Sigmoid colon (tissue), 6 donors: ENCODE measurements at regions not wholly inside any gene's neighbourhood (a gene's known extent, or its start where the extent isn't known, plus 50 kb on each side); places are given as distances from the start of the nearest gene placed in this dataset.

Experiments used
- DNase-seq: peaks from one replicate; pipeline ENCODE4 v3.0.0-alpha.2; 2019
- H3K27ac ChIP-seq, 4 donors: fragments of 200-600 bp; sonication (generic); one replicate each; pipeline ENCODE4 v1.5.1; 2016 to 2019; ENCODE audit warnings: mild to moderate bottlenecking in 1 of 4
- H3K27me3 ChIP-seq, 3 donors: fragments of 200-600 bp; sonication (generic); one replicate each; pipeline ENCODE4 v1.5.1; 2019; ENCODE audit warnings: mild to moderate bottlenecking in 1 of 3
- H3K36me3 ChIP-seq, 4 donors: fragments of 200-600 bp; sonication (generic); one replicate each; pipeline ENCODE4 v1.5.1; 2016 to 2019
- H3K4me1 ChIP-seq, 4 donors: fragments of 200-600 bp; sonication (generic); one replicate each; pipeline ENCODE4 v1.5.1; 2017 to 2019
- H3K4me3 ChIP-seq, 4 donors: fragments of 200-600 bp; sonication (generic); one replicate each; pipeline ENCODE4 v1.5.1; 2017 to 2019; ENCODE audit warnings: mild to moderate bottlenecking in 2 of 4, moderate library complexity in 1 of 4
- H3K9me3 ChIP-seq, 4 donors: fragments of 200-600 bp in 3 of 4; sonication (generic) in 3 of 4; one replicate each; pipeline versions ENCODE4 v1.5.1 to v1.6.1; 2013 to 2019
- EP300 ChIP-seq, 4 donors: sonication (generic); formaldehyde crosslinking; IDR thresholded peaks; one replicate each; pipeline ENCODE4 v1.6.1; 2017; ENCODE audit warnings: antibody characterized with exemption in 4 of 4
- POLR2A ChIP-seq, 2 donors: fragments of 450-650 bp; IDR thresholded peaks; one replicate each; pipeline ENCODE4 v1.6.1; 2016; ENCODE audit warnings: antibody characterized with exemption in 2 of 2, mild to moderate bottlenecking in 2 of 2, moderate library complexity in 2 of 2
- POLR2AphosphoS5 ChIP-seq, 4 donors: sonication (generic); formaldehyde crosslinking; IDR thresholded peaks; one replicate each; pipeline ENCODE4 v1.6.1; 2017; ENCODE audit warnings: antibody characterized with exemption in 4 of 4
- WGBS, 2 donors: extraction: QIAGEN DNeasy Blood & Tissue Kit; methylation state at CpG; one replicate each; pipeline ENCODE4 v1.1.7; 2013; 5-methylcytosine and 5-hydroxymethylcytosine counted together
- intact Hi-C: fragments of 100-400 bp; cut with DNase I; formaldehyde crosslinking; loops from one replicate; pipeline ENCODE4 v1.15.1; 2023
- TF ChIP-seq, protein P1 (sequence below), 4 experiments: fragments of 450-650 bp in 3 of 4; fragments of 200-600 bp in 1 of 4; IDR thresholded peaks; one replicate each; pipeline ENCODE4 v1.5.1; 2016 to 2019; ENCODE audit warnings: antibody characterized with exemption in 4 of 4, mild to moderate bottlenecking in 3 of 4, moderate library complexity in 2 of 4
- donor health status: healthy with polysubstance abuse.
- donor health status: healthy.

DNA sequence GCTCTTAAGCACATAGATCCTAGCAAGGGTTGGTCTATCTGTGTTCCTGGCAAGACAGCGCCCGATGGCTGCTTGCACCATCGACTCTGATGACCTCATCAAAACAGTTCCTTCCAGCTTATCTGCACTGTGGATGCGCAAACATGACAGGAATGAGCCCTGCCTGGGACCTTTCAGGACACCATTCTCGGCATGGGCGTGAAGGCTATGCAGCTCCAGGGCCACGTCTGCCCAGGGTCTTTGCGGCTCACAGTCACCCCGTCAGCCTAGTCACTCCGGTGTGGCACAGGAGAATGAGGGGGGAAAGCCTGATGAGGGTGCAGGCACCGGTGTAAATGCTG is 147.8 kb upstream of the TWIST2 start:
- WGBS, 2 donors: 43 to 66% methylated on average over 11 of the region's 11 CpGs
- intact Hi-C loops: no loop called here
- Histone ChIP-seq H3K36me3 (no peaks in the 10 kb centered on the region), H3K27ac (peak overlapping the region in 2 of 4 donors; percentile 57 to 67), H3K27me3 (no peaks in the 10 kb centered on the region), H3K9me3 (no peaks in the 10 kb centered on the region), H3K4me3 (no peak overlapping the region), H3K4me1 (peaks cover 0 to 69% (median 52%) of the 10 kb centered on the region in 4 donors)
- no peak for TF ChIP-seq POLR2A (IDR thresholded peaks at IDR 0.05)
- peak in 3 of 4 donors; percentile 23 to 40 (median 36) for TF ChIP-seq POLR2AphosphoS5 (IDR thresholded peaks at IDR 0.05)
- peak in 1 of 4 donors; percentile 25 for TF ChIP-seq EP300 (IDR thresholded peaks at IDR 0.05)
- no peak for DNase-seq

DNA sequence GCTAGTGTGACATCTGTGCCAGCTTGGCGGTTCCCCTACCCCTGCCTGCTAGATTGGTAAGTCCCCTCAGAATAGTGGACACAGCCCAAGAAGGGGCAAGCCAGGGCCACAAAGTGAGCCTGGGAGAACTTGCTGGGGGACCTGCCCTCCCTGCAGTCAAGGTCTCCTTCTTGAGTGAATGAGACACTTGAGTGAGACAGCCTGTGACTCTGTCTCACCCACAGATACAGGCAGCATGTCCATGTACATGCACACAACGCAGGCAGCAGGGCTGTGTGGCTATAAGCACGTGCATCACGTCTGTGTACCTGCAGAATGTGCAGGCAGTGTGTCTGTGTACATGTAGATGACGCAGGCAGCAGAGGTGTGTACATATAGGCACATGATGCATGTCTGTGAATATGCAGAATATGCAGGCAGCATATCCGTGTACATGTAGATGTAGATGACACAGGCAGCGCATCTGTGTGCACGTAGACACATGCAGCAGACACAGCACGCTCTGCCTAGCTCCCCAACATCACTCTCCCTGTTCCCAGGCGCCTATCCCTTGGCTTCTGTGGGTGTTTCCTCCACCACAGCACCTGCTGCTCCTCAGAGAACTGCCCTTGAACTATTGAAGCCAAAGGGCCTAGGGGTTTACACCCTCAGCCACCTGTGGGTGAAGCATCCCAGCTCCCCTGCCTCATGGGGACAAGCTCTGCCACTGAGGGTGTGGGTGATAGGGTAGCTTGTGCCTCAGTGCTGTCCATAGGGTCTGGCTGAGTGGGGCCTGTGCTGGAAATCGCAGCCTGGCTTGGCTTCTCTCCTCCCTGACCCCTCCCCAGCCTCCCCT is 147.2 kb upstream of the TWIST2 start:
- no peak overlapping the region for H3K4me3 ChIP-seq
- no peaks in the 10 kb centered on the region for H3K36me3 ChIP-seq
- DNase-seq: no peak
- no peaks in the 10 kb centered on the region for H3K27me3 ChIP-seq
- no peaks in the 10 kb centered on the region for H3K9me3 ChIP-seq
- H3K27ac ChIP-seq: peak overlapping the region in 2 of 4 donors; percentile 57 to 67
- intact Hi-C loops: no loop called here
- TF ChIP-seq, protein P1, sequence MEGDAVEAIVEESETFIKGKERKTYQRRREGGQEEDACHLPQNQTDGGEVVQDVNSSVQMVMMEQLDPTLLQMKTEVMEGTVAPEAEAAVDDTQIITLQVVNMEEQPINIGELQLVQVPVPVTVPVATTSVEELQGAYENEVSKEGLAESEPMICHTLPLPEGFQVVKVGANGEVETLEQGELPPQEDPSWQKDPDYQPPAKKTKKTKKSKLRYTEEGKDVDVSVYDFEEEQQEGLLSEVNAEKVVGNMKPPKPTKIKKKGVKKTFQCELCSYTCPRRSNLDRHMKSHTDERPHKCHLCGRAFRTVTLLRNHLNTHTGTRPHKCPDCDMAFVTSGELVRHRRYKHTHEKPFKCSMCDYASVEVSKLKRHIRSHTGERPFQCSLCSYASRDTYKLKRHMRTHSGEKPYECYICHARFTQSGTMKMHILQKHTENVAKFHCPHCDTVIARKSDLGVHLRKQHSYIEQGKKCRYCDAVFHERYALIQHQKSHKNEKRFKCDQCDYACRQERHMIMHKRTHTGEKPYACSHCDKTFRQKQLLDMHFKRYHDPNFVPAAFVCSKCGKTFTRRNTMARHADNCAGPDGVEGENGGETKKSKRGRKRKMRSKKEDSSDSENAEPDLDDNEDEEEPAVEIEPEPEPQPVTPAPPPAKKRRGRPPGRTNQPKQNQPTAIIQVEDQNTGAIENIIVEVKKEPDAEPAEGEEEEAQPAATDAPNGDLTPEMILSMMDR (IDR thresholded peaks at IDR 0.05): no peak
- no peak for TF ChIP-seq POLR2AphosphoS5 (IDR thresholded peaks at IDR 0.05)
- no peak for TF ChIP-seq EP300 (IDR thresholded peaks at IDR 0.05)
- no peak for TF ChIP-seq POLR2A (IDR thresholded peaks at IDR 0.05)
- H3K4me1 ChIP-seq: peaks cover 0 to 62% (median 46%) of the 10 kb centered on the region in 4 donors
- 69 to 87% methylated on average over 11 of the region's 11 CpGs for WGBS, 2 donors

DNA sequence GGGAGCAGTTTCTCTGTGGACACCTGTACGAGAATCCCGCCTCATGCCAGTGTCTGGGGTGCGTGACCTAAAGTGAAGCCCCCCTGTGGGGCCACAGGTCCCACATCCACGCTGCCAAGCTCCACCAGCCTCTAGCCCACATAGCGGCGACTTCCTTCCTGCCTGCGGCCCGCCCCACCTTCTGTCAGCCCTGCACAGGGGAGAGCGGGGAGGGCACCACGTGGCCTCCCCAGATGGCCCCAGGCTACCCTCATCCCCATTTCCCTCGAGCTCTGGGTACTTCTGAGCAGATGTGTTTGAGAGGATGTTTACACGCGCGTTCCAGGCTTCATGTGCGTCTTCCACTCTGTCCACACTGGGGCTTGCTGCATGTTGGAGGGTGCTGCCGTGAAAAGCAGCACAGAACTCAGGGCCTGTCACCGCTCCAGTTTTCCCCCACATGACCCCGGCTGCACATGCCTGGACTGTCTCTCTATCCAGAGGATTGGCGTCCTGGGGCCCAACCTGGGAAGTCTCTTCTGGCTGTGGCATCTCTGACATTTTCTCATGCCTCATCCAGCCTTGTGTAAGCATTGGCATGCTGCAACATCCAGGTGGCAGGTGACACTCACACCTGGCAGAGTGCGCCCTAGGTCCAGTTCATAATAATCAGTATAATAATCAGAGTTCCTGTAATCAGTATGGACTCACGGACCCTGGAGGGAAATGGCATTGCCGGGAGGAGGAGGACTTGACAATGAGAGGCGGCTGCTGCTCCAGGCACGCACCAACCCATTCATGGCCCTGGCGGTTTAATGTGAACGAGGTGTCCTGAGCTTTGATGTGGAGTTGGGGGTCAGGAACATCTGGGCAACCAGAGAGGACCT is 146.3 kb upstream of the TWIST2 start:
- Histone ChIP-seq H3K4me1 (peaks cover 0 to 56% (median 40%) of the 10 kb centered on the region in 4 donors), H3K4me3 (no peak overlapping the region), H3K27ac (peak overlapping the region in 2 of 4 donors; percentile 57 to 67), H3K9me3 (no peaks in the 10 kb centered on the region), H3K27me3 (no peaks in the 10 kb centered on the region), H3K36me3 (no peaks in the 10 kb centered on the region)
- peak; percentile 41 for DNase-seq
- 72 to 75% methylated on average over 26 of the region's 26 CpGs for WGBS, 2 donors
- TF ChIP-seq POLR2AphosphoS5 (IDR thresholded peaks at IDR 0.05) (peak in 3 of 4 donors; percentile 56 to 69 (median 58)), EP300 (IDR thresholded peaks at IDR 0.05) (peak in 2 of 4 donors; percentile 7 to 43)
- TF ChIP-seq, protein P1 (IDR thresholded peaks at IDR 0.05): no peak
- intact Hi-C loops: no loop called here

DNA sequence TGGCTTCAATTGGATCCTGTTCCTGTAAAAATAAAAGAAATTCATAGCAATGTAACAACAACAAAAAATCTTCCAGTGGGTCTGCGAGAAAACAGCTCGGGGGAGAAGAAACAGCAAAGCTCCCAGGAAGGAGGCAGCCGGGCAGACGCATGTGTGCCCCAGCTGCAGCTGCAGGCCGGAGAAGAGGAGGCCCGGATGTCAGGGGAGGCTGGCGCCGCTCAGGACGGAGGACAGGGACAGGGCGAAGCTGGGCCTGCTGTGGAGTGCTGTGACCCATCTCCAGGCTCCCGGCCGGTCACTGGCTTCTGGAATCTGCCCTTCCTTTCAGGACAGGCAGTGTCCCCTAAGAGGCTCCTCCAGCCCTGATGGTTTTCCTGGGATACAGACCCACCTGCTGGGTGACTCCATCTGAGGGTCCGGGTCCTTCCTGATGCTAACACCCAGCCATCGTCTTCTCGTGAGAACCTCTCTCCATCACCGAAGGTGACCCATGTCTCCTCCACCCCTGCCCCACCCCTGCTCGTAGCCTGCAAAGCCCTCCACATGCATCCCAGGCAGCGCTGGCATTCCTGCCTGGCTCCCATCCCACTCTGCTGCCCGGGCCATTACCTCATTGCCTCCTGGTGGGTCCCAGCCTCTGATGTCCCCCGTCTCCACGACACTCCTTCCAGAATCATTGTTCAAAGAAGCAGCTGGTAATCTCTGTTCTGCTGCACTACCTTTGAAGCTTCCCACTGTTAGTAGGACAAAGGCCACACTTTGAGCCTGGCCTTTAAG is 145.4 kb upstream of the TWIST2 start:
- Histone ChIP-seq H3K27me3 (no peaks in the 10 kb centered on the region), H3K9me3 (no peaks in the 10 kb centered on the region), H3K27ac (peak overlapping the region in 2 of 4 donors; percentile 57 to 67), H3K4me1 (peaks cover 0 to 55% (median 40%) of the 10 kb centered on the region in 4 donors), H3K36me3 (no peaks in the 10 kb centered on the region), H3K4me3 (no peak overlapping the region)
- DNase-seq: peak; percentile 67
- WGBS, 2 donors: 78 to 87% methylated on average over 21 of the region's 21 CpGs
- intact Hi-C loops: no loop called here
- TF ChIP-seq POLR2A (IDR thresholded peaks at IDR 0.05) (no peak), POLR2AphosphoS5 (IDR thresholded peaks at IDR 0.05) (no peak), EP300 (IDR thresholded peaks at IDR 0.05) (no peak)
- TF ChIP-seq, protein P1 (IDR thresholded peaks at IDR 0.05): no peak
